ENCODE measurements at regions not wholly inside any gene's neighbourhood (a gene's known extent, or its start where the extent isn't known, plus 50 kb on each side); places are given as distances from the start of the nearest gene placed in this dataset.

GRCh38 chr6:166750108-166750793, 123.2 kb upstream of the RPS6KA2 start:
- no peaks in the 10 kb centered on the region for H3K27me3 ChIP-seq (ENCODE audit: control insufficient read depth, insufficient read depth, low read length)
- DNase-seq (no peak), FAIRE-seq (no peak)
- H3K36me3 ChIP-seq (ENCODE audit: control insufficient read depth in 2 of 3, insufficient read depth in 3 of 3, low read length in 3 of 3): no peaks in the 10 kb centered on the region
- no peak overlapping the region for H3K9ac ChIP-seq (ENCODE audit: low read length in 3 of 3)
- no peak overlapping the region for H3K4me3 ChIP-seq (ENCODE audit: low read length in 3 of 3)
- H3K4me1 ChIP-seq (ENCODE audit: control insufficient read depth in 2 of 3, insufficient read depth in 2 of 3, low read depth in 1 of 3, low read length in 3 of 3): no peaks in the 10 kb centered on the region
- no peaks in the 10 kb centered on the region for H3K9me3 ChIP-seq (ENCODE audit: control insufficient read depth in 2 of 3, insufficient read depth in 1 of 3, low read length in 3 of 3)
- TF ChIP-seq, protein P1, sequence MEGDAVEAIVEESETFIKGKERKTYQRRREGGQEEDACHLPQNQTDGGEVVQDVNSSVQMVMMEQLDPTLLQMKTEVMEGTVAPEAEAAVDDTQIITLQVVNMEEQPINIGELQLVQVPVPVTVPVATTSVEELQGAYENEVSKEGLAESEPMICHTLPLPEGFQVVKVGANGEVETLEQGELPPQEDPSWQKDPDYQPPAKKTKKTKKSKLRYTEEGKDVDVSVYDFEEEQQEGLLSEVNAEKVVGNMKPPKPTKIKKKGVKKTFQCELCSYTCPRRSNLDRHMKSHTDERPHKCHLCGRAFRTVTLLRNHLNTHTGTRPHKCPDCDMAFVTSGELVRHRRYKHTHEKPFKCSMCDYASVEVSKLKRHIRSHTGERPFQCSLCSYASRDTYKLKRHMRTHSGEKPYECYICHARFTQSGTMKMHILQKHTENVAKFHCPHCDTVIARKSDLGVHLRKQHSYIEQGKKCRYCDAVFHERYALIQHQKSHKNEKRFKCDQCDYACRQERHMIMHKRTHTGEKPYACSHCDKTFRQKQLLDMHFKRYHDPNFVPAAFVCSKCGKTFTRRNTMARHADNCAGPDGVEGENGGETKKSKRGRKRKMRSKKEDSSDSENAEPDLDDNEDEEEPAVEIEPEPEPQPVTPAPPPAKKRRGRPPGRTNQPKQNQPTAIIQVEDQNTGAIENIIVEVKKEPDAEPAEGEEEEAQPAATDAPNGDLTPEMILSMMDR (IDR thresholded peaks at IDR 0.05; ENCODE audit: borderline replicate concordance, extremely low read depth, insufficient read depth): no peak
- intact Hi-C loops (cut with DNase I): no loop called here
- H3K27ac ChIP-seq (ENCODE audit: low read depth in 2 of 2, low read length in 2 of 2): no peak overlapping the region

GRCh38 chr6:166749666-166750065, 122.6 kb upstream of the RPS6KA2 start:
- TF ChIP-seq, protein P1 (IDR thresholded peaks at IDR 0.05; ENCODE audit: borderline replicate concordance, extremely low read depth, insufficient read depth): no peak
- Histone ChIP-seq H3K27ac (ENCODE audit: low read depth in 2 of 2, low read length in 2 of 2) (no peak overlapping the region), H3K9ac (ENCODE audit: low read length in 3 of 3) (no peak overlapping the region), H3K4me1 (ENCODE audit: control insufficient read depth in 2 of 3, insufficient read depth in 2 of 3, low read depth in 1 of 3, low read length in 3 of 3) (no peaks in the 10 kb centered on the region), H3K36me3 (ENCODE audit: control insufficient read depth in 2 of 3, insufficient read depth in 3 of 3, low read length in 3 of 3) (no peaks in the 10 kb centered on the region), H3K27me3 (ENCODE audit: control insufficient read depth, insufficient read depth, low read length) (no peaks in the 10 kb centered on the region), H3K9me3 (ENCODE audit: control insufficient read depth in 2 of 3, insufficient read depth in 1 of 3, low read length in 3 of 3) (no peaks in the 10 kb centered on the region), H3K4me3 (ENCODE audit: low read length in 3 of 3) (no peak overlapping the region)
- DNase-seq (no peak), FAIRE-seq (no peak)
- intact Hi-C loops (cut with DNase I): no loop called here

GRCh38 chr6:166747644-166748595, 120.9 kb upstream of the RPS6KA2 start:
- no peaks in the 10 kb centered on the region for H3K27me3 ChIP-seq (ENCODE audit: control insufficient read depth, insufficient read depth, low read length)
- FAIRE-seq (no peak), DNase-seq (no peak)
- no peak overlapping the region for H3K9ac ChIP-seq (ENCODE audit: low read length in 3 of 3)
- H3K36me3 ChIP-seq (ENCODE audit: control insufficient read depth in 2 of 3, insufficient read depth in 3 of 3, low read length in 3 of 3): no peaks in the 10 kb centered on the region
- no peak overlapping the region for H3K4me3 ChIP-seq (ENCODE audit: low read length in 3 of 3)
- TF ChIP-seq, protein P1 (IDR thresholded peaks at IDR 0.05; ENCODE audit: borderline replicate concordance, extremely low read depth, insufficient read depth): no peak
- no peaks in the 10 kb centered on the region for H3K4me1 ChIP-seq (ENCODE audit: control insufficient read depth in 2 of 3, insufficient read depth in 2 of 3, low read depth in 1 of 3, low read length in 3 of 3)
- no peak overlapping the region for H3K27ac ChIP-seq (ENCODE audit: low read depth in 2 of 2, low read length in 2 of 2)
- H3K9me3 ChIP-seq (ENCODE audit: control insufficient read depth in 2 of 3, insufficient read depth in 1 of 3, low read length in 3 of 3): no peaks in the 10 kb centered on the region
- intact Hi-C loops (cut with DNase I): no loop called here

All from kidney (tissue), 13 donors.